IPS DF 6.9 (cell line): ENCODE measurements at regions not wholly inside any gene's neighbourhood (a gene's known extent, or its start where the extent isn't known, plus 50 kb on each side); places are given as distances from the start of the nearest gene placed in this dataset.

ENCODE experiments used
- DNase-seq: peaks from one replicate; pipeline ENCODE4 v3.0.0-alpha.2; 2013; ENCODE audit warnings: low read depth, low spot score
- H3K27ac ChIP-seq: one replicate; pipeline ENCODE4 v1.5.1; 2013; ENCODE audit warnings: low read length, control low read depth
- H3K27me3 ChIP-seq: 2 replicates; pipeline ENCODE4 v1.6.1; 2013; ENCODE audit warnings: mild to moderate bottlenecking, low read length; ENCODE audit not compliant: control insufficient read depth, insufficient read depth
- H3K36me3 ChIP-seq: 2 replicates; pipeline ENCODE4 v1.6.1; 2013; ENCODE audit warnings: low read length; ENCODE audit not compliant: control insufficient read depth, insufficient read depth
- H3K4me1 ChIP-seq: 2 replicates; pipeline ENCODE4 v1.6.1; 2013; ENCODE audit warnings: low read length; ENCODE audit not compliant: control insufficient read depth, insufficient read depth
- H3K4me3 ChIP-seq: 2 replicates; pipeline ENCODE4 v1.5.1; 2013; ENCODE audit warnings: mild to moderate bottlenecking, low read length
- H3K9me3 ChIP-seq: 2 replicates; pipeline ENCODE4 v1.6.1; 2013; ENCODE audit warnings: low read length, inconsistent platforms; ENCODE audit not compliant: control insufficient read depth, insufficient read depth
- WGBS: extraction: QIAGEN DNeasy Blood & Tissue Kit; methylation state at CpG from one replicate; pipeline ENCODE4 v1.1.7; 2013; ENCODE audit warnings: mixed read lengths, missing lambda C conversion rate; ENCODE audit not compliant: insufficient read length, insufficient coverage; 5-methylcytosine and 5-hydroxymethylcytosine counted together

GRCh38 chr10:128497660-128498377 lies 371.6 kb upstream of the MKI67 start:
- WGBS = no CpG with 5 or more reads among the region's 17 CpGs
- no peak overlapping the region for H3K27ac ChIP-seq
- H3K9me3 ChIP-seq = no peaks in the 10 kb centered on the region
- no peaks in the 10 kb centered on the region for H3K27me3 ChIP-seq
- no peak for DNase-seq
- H3K36me3 ChIP-seq = no peaks in the 10 kb centered on the region
- H3K4me1 ChIP-seq = no peaks in the 10 kb centered on the region; the same call in 1 of the 2 replicates
- no peak overlapping the region for H3K4me3 ChIP-seq

DNA sequence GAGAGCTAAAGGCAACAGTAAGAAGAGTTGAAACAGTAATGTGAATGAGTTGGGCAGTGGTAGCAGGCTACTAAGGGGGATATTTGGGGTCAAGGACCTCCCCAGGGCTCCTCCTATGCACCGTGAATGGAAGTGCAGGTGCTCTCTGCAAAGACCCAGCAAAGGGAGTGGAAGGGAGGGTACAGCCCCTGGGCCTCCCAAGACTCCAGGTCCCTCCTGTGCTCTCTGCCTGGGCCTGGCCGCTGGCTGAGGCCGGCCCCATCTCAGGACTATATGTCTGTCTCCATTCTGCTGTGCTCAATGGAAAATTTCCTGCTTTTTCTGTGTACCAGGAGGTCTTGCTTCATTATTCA lies 372.1 kb upstream of the MKI67 start:
- H3K27me3 ChIP-seq = no peaks in the 10 kb centered on the region
- H3K36me3 ChIP-seq = no peaks in the 10 kb centered on the region
- H3K9me3 ChIP-seq = no peaks in the 10 kb centered on the region
- no peak overlapping the region for H3K27ac ChIP-seq
- no CpG with 5 or more reads among the region's 3 CpGs for WGBS
- H3K4me3 ChIP-seq = no peak overlapping the region
- no peak for DNase-seq
- H3K4me1 ChIP-seq = no peaks in the 10 kb centered on the region; the same call in 1 of the 2 replicates

GRCh38 chr10:128498746-128499145 lies 372.5 kb upstream of the MKI67 start:
- DNase-seq = no peak
- Histone ChIP-seq H3K27ac (no peak overlapping the region), H3K27me3 (no peaks in the 10 kb centered on the region), H3K36me3 (no peaks in the 10 kb centered on the region), H3K4me3 (no peak overlapping the region), H3K4me1 (no peaks in the 10 kb centered on the region; the same call in 1 of the 2 replicates), H3K9me3 (no peaks in the 10 kb centered on the region)
- no CpG with 5 or more reads among the region's 5 CpGs for WGBS

GRCh38 chr10:128499486-128499885 lies 373.3 kb upstream of the MKI67 start:
- WGBS = no CpG with 5 or more reads among the region's 13 CpGs
- Histone ChIP-seq H3K36me3 (no peaks in the 10 kb centered on the region), H3K4me3 (no peak overlapping the region), H3K27me3 (no peaks in the 10 kb centered on the region), H3K4me1 (no peaks in the 10 kb centered on the region; the same call in 1 of the 2 replicates), H3K27ac (no peak overlapping the region), H3K9me3 (no peaks in the 10 kb centered on the region)
- DNase-seq = no peak

DNA sequence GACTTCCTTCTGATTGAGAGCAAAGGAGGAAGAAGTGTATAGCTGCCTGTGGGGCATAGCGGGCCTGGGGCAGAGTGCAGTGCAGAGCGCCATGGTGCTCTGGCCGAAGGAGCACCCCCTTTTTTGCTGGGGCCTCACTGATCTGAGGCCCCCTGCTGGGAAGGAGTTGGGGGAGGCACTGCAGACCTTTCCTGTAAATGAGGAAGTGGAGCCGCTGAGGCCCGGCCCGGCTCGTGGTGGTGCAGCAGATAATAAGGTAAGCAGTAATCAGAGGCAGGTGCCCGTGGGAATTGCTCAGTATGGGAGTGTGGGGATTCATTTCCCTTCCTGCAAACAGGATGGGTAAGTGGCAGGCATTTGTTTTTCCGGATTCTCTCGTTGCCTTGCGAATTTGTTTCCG lies 373.7 kb upstream of the MKI67 start:
- Histone ChIP-seq H3K27me3 (no peaks in the 10 kb centered on the region), H3K9me3 (no peaks in the 10 kb centered on the region), H3K4me3 (no peak overlapping the region), H3K4me1 (no peaks in the 10 kb centered on the region; the same call in 1 of the 2 replicates), H3K27ac (no peak overlapping the region), H3K36me3 (no peaks in the 10 kb centered on the region)
- WGBS = no CpG with 5 or more reads among the region's 12 CpGs
- no peak for DNase-seq

DNA sequence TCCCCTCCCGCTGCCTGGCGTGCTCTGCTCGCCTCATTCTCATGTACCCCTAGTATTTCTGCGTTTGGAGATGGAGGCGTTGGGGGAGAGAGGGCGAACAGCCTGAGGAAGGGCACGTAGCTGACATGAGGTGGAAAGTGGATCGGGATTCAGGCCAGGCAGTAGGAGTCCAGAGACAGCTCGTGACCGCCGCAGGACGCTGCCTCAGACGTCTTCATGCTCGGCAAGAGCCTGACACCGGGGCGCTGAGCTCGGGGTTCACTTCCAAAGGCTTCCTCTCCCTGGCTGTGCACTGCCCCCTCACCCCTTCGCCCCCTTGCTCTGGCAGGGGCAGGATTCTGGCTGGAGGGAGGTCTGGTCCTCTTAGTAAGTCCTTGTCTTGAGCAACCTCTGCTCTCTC lies 374.4 kb upstream of the MKI67 start:
- Histone ChIP-seq H3K9me3 (no peaks in the 10 kb centered on the region), H3K27me3 (no peaks in the 10 kb centered on the region), H3K27ac (no peak overlapping the region), H3K4me3 (no peak overlapping the region), H3K4me1 (no peaks in the 10 kb centered on the region; the same call in 1 of the 2 replicates), H3K36me3 (no peaks in the 10 kb centered on the region)
- WGBS = no CpG with 5 or more reads among the region's 18 CpGs
- no peak for DNase-seq

- Histone ChIP-seq H3K27me3 (no peaks in the 10 kb centered on the region), H3K36me3 (no peaks in the 10 kb centered on the region)
- WGBS = no CpG with 5 or more reads among the region's 6 CpGs
Measured at GRCh38 chr10:128505346-128505745, 379.1 kb upstream of the MKI67 start.

GRCh38 chr10:128506423-128506822 lies 380.2 kb upstream of the MKI67 start:
- no peaks in the 10 kb centered on the region for H3K4me1 ChIP-seq
- no peak overlapping the region for H3K4me3 ChIP-seq
- no peaks in the 10 kb centered on the region for H3K9me3 ChIP-seq
- no peak for DNase-seq
- H3K36me3 ChIP-seq = no peaks in the 10 kb centered on the region
- no peak overlapping the region for H3K27ac ChIP-seq
- no CpG with 5 or more reads among the region's 2 CpGs for WGBS
- no peaks in the 10 kb centered on the region for H3K27me3 ChIP-seq

More at GRCh38 chr10:128505346-128505745, 379.1 kb upstream of the MKI67 start:
- Histone ChIP-seq H3K4me1 (no peaks in the 10 kb centered on the region), H3K4me3 (no peak overlapping the region), H3K9me3 (no peaks in the 10 kb centered on the region), H3K27ac (no peak overlapping the region)
- no peak for DNase-seq

GRCh38 chr10:128507066-128507465 lies 380.8 kb upstream of the MKI67 start:
- no peaks in the 10 kb centered on the region for H3K27me3 ChIP-seq
- no peaks in the 10 kb centered on the region for H3K9me3 ChIP-seq
- DNase-seq = no peak
- no CpG with 5 or more reads among the region's 2 CpGs for WGBS
- H3K27ac ChIP-seq = no peak overlapping the region
- H3K36me3 ChIP-seq = no peaks in the 10 kb centered on the region
- H3K4me1 ChIP-seq = no peaks in the 10 kb centered on the region
- H3K4me3 ChIP-seq = no peak overlapping the region

GRCh38 chr10:128511284-128511683 lies 385.1 kb upstream of the MKI67 start:
- no CpG with 5 or more reads among the region's 11 CpGs for WGBS
- no peaks in the 10 kb centered on the region for H3K4me1 ChIP-seq

DNA sequence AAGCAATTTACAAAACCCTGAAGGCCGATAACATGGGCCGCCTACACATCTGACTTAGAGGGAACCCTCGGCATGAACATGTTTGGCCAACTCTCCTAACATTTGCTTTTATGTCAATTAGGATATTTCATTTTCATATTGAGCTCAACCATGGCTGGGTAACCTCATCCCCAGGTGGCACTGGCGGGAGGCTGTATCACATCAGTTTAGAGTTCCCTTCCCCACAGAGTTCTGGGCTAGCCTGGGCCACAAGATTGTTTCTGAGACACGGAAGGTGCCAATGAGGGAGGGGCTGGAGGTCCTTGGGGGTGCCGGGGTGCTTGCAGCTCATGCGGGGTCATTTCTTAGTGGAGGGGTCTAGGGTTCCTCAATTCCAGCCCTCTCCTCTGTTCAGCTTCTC lies 386.5 kb upstream of the MKI67 start:
- WGBS = no CpG with 5 or more reads among the region's 7 CpGs

More at GRCh38 chr10:128511284-128511683, 385.1 kb upstream of the MKI67 start:
- no peaks in the 10 kb centered on the region for H3K9me3 ChIP-seq
- no peak overlapping the region for H3K4me3 ChIP-seq
- H3K27me3 ChIP-seq = no peaks in the 10 kb centered on the region
- no peak for DNase-seq
- no peak overlapping the region for H3K27ac ChIP-seq
- no peaks in the 10 kb centered on the region for H3K36me3 ChIP-seq

More for the DNA sequence above, 386.5 kb upstream of the MKI67 start:
- H3K9me3 ChIP-seq = no peaks in the 10 kb centered on the region
- DNase-seq = no peak
- no peaks in the 10 kb centered on the region for H3K4me1 ChIP-seq
- H3K36me3 ChIP-seq = no peaks in the 10 kb centered on the region
- H3K4me3 ChIP-seq = no peak overlapping the region
- H3K27me3 ChIP-seq = no peaks in the 10 kb centered on the region
- no peak overlapping the region for H3K27ac ChIP-seq
